SK-N-SH treated with all-trans-retinoic acid at 6 μM for 48 hours (cell line): ENCODE measurements at regions not wholly inside any gene's neighbourhood (a gene's known extent, or its start where the extent isn't known, plus 50 kb on each side); places are given as distances from the start of the nearest gene placed in this dataset.

Source experiments
- CSDC2 ChIP-seq: fragments of 250-450 bp; sonication (Bioruptor Pico); IDR thresholded peaks from 2 replicates; pipeline ENCODE4 v1.5.0; 2020; ENCODE audit warnings: mild to moderate bottlenecking, moderate library complexity
- ESRRG ChIP-seq: fragments of 250-450 bp; sonication (Bioruptor Pico); IDR thresholded peaks from 2 replicates; pipeline ENCODE4 v1.6.1; 2021; ENCODE audit warnings: mild to moderate bottlenecking
- SNAI2 ChIP-seq: fragments of 250-450 bp; sonication (Bioruptor Pico); IDR thresholded peaks from 2 replicates; pipeline ENCODE4 v1.5.0; 2020; ENCODE audit warnings: mild to moderate bottlenecking, moderate library complexity
- TCF4 ChIP-seq: fragments of 250-450 bp; sonication (Bioruptor Pico); IDR thresholded peaks from 2 replicates; pipeline ENCODE4 v1.8.0; 2021; ENCODE audit warnings: mild to moderate bottlenecking, moderate library complexity, borderline replicate concordance
- ZC3H10 ChIP-seq: fragments of 250-450 bp; sonication (Bioruptor Pico); IDR thresholded peaks from 2 replicates; pipeline ENCODE4 v1.5.1; 2021; ENCODE audit warnings: mild to moderate bottlenecking, moderate library complexity
- ZFP30 ChIP-seq: fragments of 450-650 bp; formaldehyde crosslinking; IDR thresholded peaks from 2 replicates; pipeline ENCODE4 v1.5.0; 2022; ENCODE audit warnings: mild to moderate bottlenecking, moderate library complexity
- TF ChIP-seq, protein P1 (sequence below): fragments of 250-450 bp; sonication (Bioruptor Pico); IDR thresholded peaks from 2 replicates; pipeline ENCODE4 v1.5.0; 2020; ENCODE audit warnings: mild to moderate bottlenecking, moderate library complexity
- TF ChIP-seq, protein P2 (sequence below): fragments of 250-450 bp; sonication (Bioruptor Pico); IDR thresholded peaks from 2 replicates; pipeline ENCODE4 v1.8.0; 2020; ENCODE audit warnings: mild to moderate bottlenecking, moderate library complexity, borderline replicate concordance
- TF ChIP-seq, protein P3 (sequence below): fragments of 250-450 bp; sonication (Bioruptor Pico); IDR thresholded peaks from 2 replicates; pipeline ENCODE4 v1.5.1; 2020; ENCODE audit warnings: low read depth, mild to moderate bottlenecking, moderate library complexity

DNA sequence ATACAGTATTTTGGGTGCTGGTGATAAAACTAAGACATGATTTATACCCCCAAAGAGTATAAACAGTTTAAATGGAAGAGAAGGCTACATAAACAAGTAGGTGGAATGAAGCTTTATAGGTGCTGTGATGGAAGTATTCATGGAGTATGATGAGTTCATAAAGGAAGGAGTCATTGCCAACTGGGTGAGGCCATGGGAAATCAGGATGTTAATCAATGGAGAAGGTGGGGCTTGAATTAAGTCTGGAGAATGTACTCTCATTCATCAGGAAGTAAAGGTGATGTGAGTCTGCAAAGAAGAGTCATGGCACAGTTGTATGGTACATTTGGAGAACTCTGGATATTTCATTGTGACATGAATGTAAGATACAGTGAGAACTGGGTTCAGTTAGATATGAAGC, 147.5 kb upstream of the MME start:
- TF ChIP-seq, protein P1, sequence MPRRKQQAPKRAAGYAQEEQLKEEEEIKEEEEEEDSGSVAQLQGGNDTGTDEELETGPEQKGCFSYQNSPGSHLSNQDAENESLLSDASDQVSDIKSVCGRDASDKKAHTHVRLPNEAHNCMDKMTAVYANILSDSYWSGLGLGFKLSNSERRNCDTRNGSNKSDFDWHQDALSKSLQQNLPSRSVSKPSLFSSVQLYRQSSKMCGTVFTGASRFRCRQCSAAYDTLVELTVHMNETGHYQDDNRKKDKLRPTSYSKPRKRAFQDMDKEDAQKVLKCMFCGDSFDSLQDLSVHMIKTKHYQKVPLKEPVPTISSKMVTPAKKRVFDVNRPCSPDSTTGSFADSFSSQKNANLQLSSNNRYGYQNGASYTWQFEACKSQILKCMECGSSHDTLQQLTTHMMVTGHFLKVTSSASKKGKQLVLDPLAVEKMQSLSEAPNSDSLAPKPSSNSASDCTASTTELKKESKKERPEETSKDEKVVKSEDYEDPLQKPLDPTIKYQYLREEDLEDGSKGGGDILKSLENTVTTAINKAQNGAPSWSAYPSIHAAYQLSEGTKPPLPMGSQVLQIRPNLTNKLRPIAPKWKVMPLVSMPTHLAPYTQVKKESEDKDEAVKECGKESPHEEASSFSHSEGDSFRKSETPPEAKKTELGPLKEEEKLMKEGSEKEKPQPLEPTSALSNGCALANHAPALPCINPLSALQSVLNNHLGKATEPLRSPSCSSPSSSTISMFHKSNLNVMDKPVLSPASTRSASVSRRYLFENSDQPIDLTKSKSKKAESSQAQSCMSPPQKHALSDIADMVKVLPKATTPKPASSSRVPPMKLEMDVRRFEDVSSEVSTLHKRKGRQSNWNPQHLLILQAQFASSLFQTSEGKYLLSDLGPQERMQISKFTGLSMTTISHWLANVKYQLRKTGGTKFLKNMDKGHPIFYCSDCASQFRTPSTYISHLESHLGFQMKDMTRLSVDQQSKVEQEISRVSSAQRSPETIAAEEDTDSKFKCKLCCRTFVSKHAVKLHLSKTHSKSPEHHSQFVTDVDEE = no peak
- no peak for TF ChIP-seq ZC3H10 (CRISPR knock-in tag)
- TF ChIP-seq ESRRG (CRISPR knock-in tag) = no peak
- TF ChIP-seq ZFP30 (CRISPR knock-in tag) = no peak
- TF ChIP-seq, protein P2, sequence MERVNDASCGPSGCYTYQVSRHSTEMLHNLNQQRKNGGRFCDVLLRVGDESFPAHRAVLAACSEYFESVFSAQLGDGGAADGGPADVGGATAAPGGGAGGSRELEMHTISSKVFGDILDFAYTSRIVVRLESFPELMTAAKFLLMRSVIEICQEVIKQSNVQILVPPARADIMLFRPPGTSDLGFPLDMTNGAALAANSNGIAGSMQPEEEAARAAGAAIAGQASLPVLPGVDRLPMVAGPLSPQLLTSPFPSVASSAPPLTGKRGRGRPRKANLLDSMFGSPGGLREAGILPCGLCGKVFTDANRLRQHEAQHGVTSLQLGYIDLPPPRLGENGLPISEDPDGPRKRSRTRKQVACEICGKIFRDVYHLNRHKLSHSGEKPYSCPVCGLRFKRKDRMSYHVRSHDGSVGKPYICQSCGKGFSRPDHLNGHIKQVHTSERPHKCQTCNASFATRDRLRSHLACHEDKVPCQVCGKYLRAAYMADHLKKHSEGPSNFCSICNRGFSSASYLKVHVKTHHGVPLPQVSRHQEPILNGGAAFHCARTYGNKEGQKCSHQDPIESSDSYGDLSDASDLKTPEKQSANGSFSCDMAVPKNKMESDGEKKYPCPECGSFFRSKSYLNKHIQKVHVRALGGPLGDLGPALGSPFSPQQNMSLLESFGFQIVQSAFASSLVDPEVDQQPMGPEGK (CRISPR knock-in tag) = no peak
- TF ChIP-seq CSDC2 = no peak
- TF ChIP-seq SNAI2 (CRISPR knock-in tag) = no peak
- TF ChIP-seq, protein P3, sequence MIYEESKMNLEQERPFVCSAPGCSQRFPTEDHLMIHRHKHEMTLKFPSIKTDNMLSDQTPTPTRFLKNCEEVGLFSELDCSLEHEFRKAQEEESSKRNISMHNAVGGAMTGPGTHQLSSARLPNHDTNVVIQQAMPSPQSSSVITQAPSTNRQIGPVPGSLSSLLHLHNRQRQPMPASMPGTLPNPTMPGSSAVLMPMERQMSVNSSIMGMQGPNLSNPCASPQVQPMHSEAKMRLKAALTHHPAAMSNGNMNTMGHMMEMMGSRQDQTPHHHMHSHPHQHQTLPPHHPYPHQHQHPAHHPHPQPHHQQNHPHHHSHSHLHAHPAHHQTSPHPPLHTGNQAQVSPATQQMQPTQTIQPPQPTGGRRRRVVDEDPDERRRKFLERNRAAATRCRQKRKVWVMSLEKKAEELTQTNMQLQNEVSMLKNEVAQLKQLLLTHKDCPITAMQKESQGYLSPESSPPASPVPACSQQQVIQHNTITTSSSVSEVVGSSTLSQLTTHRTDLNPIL (CRISPR knock-in tag) = no peak
- TF ChIP-seq TCF4 (CRISPR knock-in tag) = no peak
